Ovary (tissue), 7 donors: ENCODE measurements at regions not wholly inside any gene's neighbourhood (a gene's known extent, or its start where the extent isn't known, plus 50 kb on each side); places are given as distances from the start of the nearest gene placed in this dataset.

ENCODE experiments used
- DNase-seq, 5 donors: peaks; one replicate each; pipeline ENCODE4 v3.0.0-alpha.2; 2019 to 2020
- H3K27ac ChIP-seq, 2 donors: fragments of 200-600 bp; one replicate each; pipeline versions ENCODE4 v1.5.1 to v1.8.0; 2019 to 2022
- H3K27me3 ChIP-seq: fragments of 200-600 bp; one replicate; pipeline ENCODE4 v1.8.0; 2022
- H3K36me3 ChIP-seq: fragments of 200-600 bp; sonication (generic); one replicate; pipeline ENCODE4 v1.5.1; 2019
- H3K4me1 ChIP-seq: one replicate; pipeline ENCODE4 v1.8.1; 2013; ENCODE audit warnings: mild to moderate bottlenecking, moderate library complexity; ENCODE audit not compliant: insufficient read depth
- H3K4me3 ChIP-seq: fragments of 200-600 bp; sonication (generic); one replicate; pipeline ENCODE4 v1.5.1; 2017
- H3K9me3 ChIP-seq, 2 donors: fragments of 200-600 bp in 1 of 2; sonication (generic) in 1 of 2; one replicate each; pipeline versions ENCODE4 v1.5.1 to v1.8.1; 2013 to 2019; ENCODE audit warnings: mild to moderate bottlenecking in 1 of 2, moderate library complexity in 1 of 2
- CTCF ChIP-seq, 3 donors: fragments of 450-650 bp in 2 of 3; fragments of 200-600 bp in 1 of 3; IDR thresholded peaks; one replicate each; pipeline versions ENCODE4 v1.5.1 to v1.8.0; 2016 to 2022; ENCODE audit warnings: antibody characterized with exemption in 3 of 3, mild to moderate bottlenecking in 1 of 3
- EP300 ChIP-seq: sonication (generic); formaldehyde crosslinking; IDR thresholded peaks from one replicate; pipeline ENCODE4 v1.6.1; 2017; ENCODE audit warnings: antibody characterized with exemption
- POLR2A ChIP-seq: fragments of 450-650 bp; IDR thresholded peaks from one replicate; pipeline ENCODE4 v1.6.1; 2017; ENCODE audit warnings: antibody characterized with exemption, mild to moderate bottlenecking, moderate library complexity
- WGBS, 3 donors: extraction: QIAGEN DNeasy Blood & Tissue Kit in 1 of 3; methylation state at CpG; one replicate each; pipeline versions ENCODE4 v1.1.5 to v1.1.7; 2013 to 2017; 5-methylcytosine and 5-hydroxymethylcytosine counted together
- intact Hi-C, 4 donors: fragments of 100-400 bp; cut with DNase I; formaldehyde crosslinking; loops; one replicate each; pipeline versions ENCODE4 v1.11.0 to v1.15.1; 2022 to 2023
- donor health status: DM: no; HTN: no; CAD: no; lungs with moderate emphysema.
- donor health status: DM: no; HTN: no; CAD: no.
- donor health status: Bipolar disorder and iron deficiency.
- donor health status: DM: no; HTN: no; CAD: no.
- donor health status: DM: yes; HTN: yes; CAD: no.

GRCh38 chr18:78659057-78659456 is 320.6 kb upstream of the SALL3 start:
- no peak overlapping the region for H3K27ac ChIP-seq
- no peaks in the 10 kb centered on the region for H3K9me3 ChIP-seq
- intact Hi-C loops: no loop called here
- TF ChIP-seq CTCF (IDR thresholded peaks at IDR 0.05): no peak
- TF ChIP-seq POLR2A: no peak
- no peak for TF ChIP-seq EP300
- DNase-seq: peak in 1 of 5 donors; percentile 13
- no peaks in the 10 kb centered on the region for H3K27me3 ChIP-seq
- no peaks in the 10 kb centered on the region for H3K36me3 ChIP-seq
- WGBS, 3 donors: 82 to 89% (median 86%) methylated on average over 14 of the region's 14 CpGs
- no peak overlapping the region for H3K4me3 ChIP-seq
- H3K4me1 ChIP-seq: no peaks in the 10 kb centered on the region

GRCh38 chr18:78659748-78660147 is 319.9 kb upstream of the SALL3 start:
- no peak for TF ChIP-seq POLR2A
- no peak for TF ChIP-seq EP300
- H3K27me3 ChIP-seq: no peaks in the 10 kb centered on the region
- no peaks in the 10 kb centered on the region for H3K36me3 ChIP-seq
- H3K4me3 ChIP-seq: no peak overlapping the region
- 30 to 33% (median 33%) methylated on average over 15 to 16 of the region's 16 CpGs for WGBS, 3 donors
- no peak overlapping the region for H3K27ac ChIP-seq
- no peaks in the 10 kb centered on the region for H3K4me1 ChIP-seq
- no peaks in the 10 kb centered on the region for H3K9me3 ChIP-seq
- no peak for DNase-seq
- intact Hi-C loops: no loop called here

GRCh38 chr18:78660311-78660710 is 319.3 kb upstream of the SALL3 start:
- H3K27ac ChIP-seq: no peak overlapping the region
- no peaks in the 10 kb centered on the region for H3K4me1 ChIP-seq
- no peaks in the 10 kb centered on the region for H3K27me3 ChIP-seq
- no peak for TF ChIP-seq EP300
- no peak for TF ChIP-seq POLR2A
- TF ChIP-seq CTCF (IDR thresholded peaks at IDR 0.05): no peak
- WGBS, 3 donors: 54 to 73% (median 61%) methylated on average over 9 to 10 of the region's 10 CpGs
- DNase-seq: no peak
- no peaks in the 10 kb centered on the region for H3K36me3 ChIP-seq
- H3K4me3 ChIP-seq: no peak overlapping the region
- no peaks in the 10 kb centered on the region for H3K9me3 ChIP-seq
- intact Hi-C loops: no loop called here

- 82 to 92% (median 87%) methylated on average over 9 of the region's 9 CpGs for WGBS, 3 donors
- DNase-seq: no peak
- Histone ChIP-seq H3K27me3 (no peaks in the 10 kb centered on the region), H3K4me1 (no peaks in the 10 kb centered on the region), H3K9me3 (no peaks in the 10 kb centered on the region), H3K36me3 (no peaks in the 10 kb centered on the region), H3K4me3 (no peak overlapping the region), H3K27ac (no peak overlapping the region)
- intact Hi-C loops: no loop called here
- TF ChIP-seq EP300: no peak
- no peak for TF ChIP-seq CTCF (IDR thresholded peaks at IDR 0.05)
- TF ChIP-seq POLR2A: no peak
These were observed 318.3 kb upstream of the SALL3 start for GRCh38 chr18:78661316-78661715.

- TF ChIP-seq POLR2A (no peak), EP300 (no peak), CTCF (IDR thresholded peaks at IDR 0.05) (no peak)
- Histone ChIP-seq H3K27ac (no peak overlapping the region), H3K4me1 (no peaks in the 10 kb centered on the region), H3K27me3 (no peaks in the 10 kb centered on the region), H3K36me3 (no peaks in the 10 kb centered on the region), H3K4me3 (no peak overlapping the region), H3K9me3 (no peaks in the 10 kb centered on the region)
- no peak for DNase-seq
- intact Hi-C loops: no loop called here
- WGBS, 3 donors: 83 to 90% (median 84%) methylated on average over 9 of the region's 9 CpGs
These were observed 316.7 kb upstream of the SALL3 start for GRCh38 chr18:78662879-78663278.
